A673 (cell line): ENCODE measurements at regions not wholly inside any gene's neighbourhood (a gene's known extent, or its start where the extent isn't known, plus 50 kb on each side); places are given as distances from the start of the nearest gene placed in this dataset.

Source experiments
- CTCF ChIP-seq: fragments of 300-800, 200-600 bp; sonication (generic); conservative IDR thresholded peaks from 2 replicates; pipeline ENCODE4 v1.5.1; 2017; ENCODE audit warnings: low read depth, mild to moderate bottlenecking, antibody characterized with exemption, low read length, moderate library complexity, mixed read lengths
- EZH2 ChIP-seq: fragments of 200-600 bp; sonication (generic); IDR thresholded peaks from 2 replicates; pipeline ENCODE4 v1.6.1; 2017; ENCODE audit warnings: borderline replicate concordance, low read depth, mild to moderate bottlenecking, mixed read lengths, antibody characterized with exemption, low read length; ENCODE audit not compliant: poor library complexity, severe bottlenecking

GRCh38 chr11:116472651-116473050 is 300.1 kb downstream of the BUD13 start:
- TF ChIP-seq CTCF (no peak), EZH2 (no peak)
